ENCODE measurements at regions not wholly inside any gene's neighbourhood (a gene's known extent, or its start where the extent isn't known, plus 50 kb on each side); places are given as distances from the start of the nearest gene placed in this dataset.

DNA sequence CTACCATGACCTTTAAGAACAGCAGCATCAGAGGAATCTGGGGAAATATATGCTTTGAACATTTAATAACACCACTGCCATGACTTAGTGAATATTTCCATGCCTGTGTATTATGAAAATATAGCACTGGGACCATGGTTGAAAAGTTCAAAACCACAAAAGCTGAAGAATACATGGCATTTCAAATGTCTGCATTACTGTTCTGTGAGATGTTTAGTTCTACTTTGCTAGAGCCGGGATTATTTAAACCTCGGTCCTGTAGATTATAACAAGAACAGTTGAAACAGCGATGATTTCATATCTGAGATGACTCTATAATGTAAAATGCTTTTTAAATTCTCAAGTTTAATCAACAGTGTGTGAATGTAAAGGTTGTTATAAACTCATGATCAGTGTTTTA, 126.7 kb upstream of the AGA start:
- no peak overlapping the region for H3K4me3 Mint-ChIP-seq
- H3K4me1 ChIP-seq (ENCODE audit: control insufficient read depth in 1 of 2, insufficient read depth in 2 of 2, low read length in 2 of 2), result no peaks in the 10 kb centered on the region
- H3K36me3 Mint-ChIP-seq, result no peaks in the 10 kb centered on the region
- H3K27ac Mint-ChIP-seq, result no peak overlapping the region
- H3K27me3 ChIP-seq (ENCODE audit: control insufficient read depth in 2 of 2, insufficient read depth in 2 of 2, low read length in 2 of 2), result no peaks in the 10 kb centered on the region
- TF ChIP-seq, protein P1, sequence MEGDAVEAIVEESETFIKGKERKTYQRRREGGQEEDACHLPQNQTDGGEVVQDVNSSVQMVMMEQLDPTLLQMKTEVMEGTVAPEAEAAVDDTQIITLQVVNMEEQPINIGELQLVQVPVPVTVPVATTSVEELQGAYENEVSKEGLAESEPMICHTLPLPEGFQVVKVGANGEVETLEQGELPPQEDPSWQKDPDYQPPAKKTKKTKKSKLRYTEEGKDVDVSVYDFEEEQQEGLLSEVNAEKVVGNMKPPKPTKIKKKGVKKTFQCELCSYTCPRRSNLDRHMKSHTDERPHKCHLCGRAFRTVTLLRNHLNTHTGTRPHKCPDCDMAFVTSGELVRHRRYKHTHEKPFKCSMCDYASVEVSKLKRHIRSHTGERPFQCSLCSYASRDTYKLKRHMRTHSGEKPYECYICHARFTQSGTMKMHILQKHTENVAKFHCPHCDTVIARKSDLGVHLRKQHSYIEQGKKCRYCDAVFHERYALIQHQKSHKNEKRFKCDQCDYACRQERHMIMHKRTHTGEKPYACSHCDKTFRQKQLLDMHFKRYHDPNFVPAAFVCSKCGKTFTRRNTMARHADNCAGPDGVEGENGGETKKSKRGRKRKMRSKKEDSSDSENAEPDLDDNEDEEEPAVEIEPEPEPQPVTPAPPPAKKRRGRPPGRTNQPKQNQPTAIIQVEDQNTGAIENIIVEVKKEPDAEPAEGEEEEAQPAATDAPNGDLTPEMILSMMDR (IDR thresholded peaks at IDR 0.05), result no peak
- no peak overlapping the region for H2AFZ ChIP-seq (ENCODE audit: insufficient read depth, low read depth, low read length, poor library complexity, severe bottlenecking)
- H3K9me3 Mint-ChIP-seq, result peaks cover 0 to 3% (median 0%) of the 10 kb centered on the region in 7 donors
- no peaks in the 10 kb centered on the region for H4K20me1 ChIP-seq (ENCODE audit: insufficient read depth, low read length)
- no peak overlapping the region for H3K4me3 ChIP-seq (replicated peaks in 1 of 3; ENCODE audit: low read depth in 2 of 3, low read length in 3 of 3)
- WGBS (ENCODE audit: insufficient coverage), result no CpG with 5 or more reads among the region's 3 CpGs
- H3K4me1 Mint-ChIP-seq, result no peaks in the 10 kb centered on the region
- H3K4me2 ChIP-seq (replicated peaks; ENCODE audit: extremely low read depth, low read length, poor library complexity, severe bottlenecking), result no peak overlapping the region
- no peak overlapping the region for H3K27ac ChIP-seq (ENCODE audit: low read depth in 1 of 2, low read length in 2 of 2)
- intact Hi-C loops (cut with micrococcal nuclease), result no loop called here
- no peaks in the 10 kb centered on the region for H3K36me3 ChIP-seq (replicated peaks in 1 of 2; ENCODE audit: control insufficient read depth in 1 of 2, insufficient read depth in 2 of 2, low read length in 2 of 2)
- DNase-seq, result no peak
- no peaks in the 10 kb centered on the region for H3K9me3 ChIP-seq (replicated peaks in 1 of 2; ENCODE audit: control insufficient read depth in 1 of 2, insufficient read depth in 1 of 2, low read length in 2 of 2)
- H3K27me3 Mint-ChIP-seq (ENCODE audit: low read depth in 3 of 3), result peaks cover 0 to 2% (median 2%) of the 10 kb centered on the region in 3 donors
- no peaks in the 10 kb centered on the region for H3K79me2 ChIP-seq (ENCODE audit: insufficient read depth, low read length)
- no peak overlapping the region for H3K9ac ChIP-seq (ENCODE audit: insufficient read depth, low read length, poor library complexity, severe bottlenecking)

DNA sequence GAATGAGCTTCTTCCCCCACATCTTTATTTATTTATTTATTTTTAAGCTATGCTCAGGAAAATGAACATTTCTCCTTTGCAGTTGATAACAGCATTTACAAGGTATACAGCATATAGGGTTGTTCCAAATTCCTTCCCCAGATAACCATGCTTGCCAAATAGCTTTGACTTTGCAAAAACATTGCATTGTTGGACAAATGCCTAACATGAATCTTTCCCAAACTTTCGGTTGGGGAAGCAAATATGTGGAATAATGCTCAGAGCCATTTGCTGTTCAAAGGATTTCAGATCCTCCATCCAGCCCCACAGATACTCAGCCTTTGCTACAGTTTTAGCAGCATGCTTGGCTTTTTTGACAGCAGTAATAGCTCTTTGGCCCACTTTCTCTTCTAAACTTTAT, 127.2 kb upstream of the AGA start:
- H3K79me2 ChIP-seq (ENCODE audit: insufficient read depth, low read length), result no peaks in the 10 kb centered on the region
- H4K20me1 ChIP-seq (ENCODE audit: insufficient read depth, low read length), result no peaks in the 10 kb centered on the region
- no peak overlapping the region for H2AFZ ChIP-seq (ENCODE audit: insufficient read depth, low read depth, low read length, poor library complexity, severe bottlenecking)
- Mint-ChIP-seq H3K9me3 (peaks cover 0 to 3% (median 0%) of the 10 kb centered on the region in 7 donors), H3K4me3 (no peak overlapping the region), H3K36me3 (no peaks in the 10 kb centered on the region), H3K27ac (no peak overlapping the region), H3K27me3 (ENCODE audit: low read depth in 3 of 3) (peaks cover 0 to 2% (median 2%) of the 10 kb centered on the region in 3 donors), H3K4me1 (no peaks in the 10 kb centered on the region)
- H3K27ac ChIP-seq (ENCODE audit: low read depth in 1 of 2, low read length in 2 of 2), result no peak overlapping the region
- H3K36me3 ChIP-seq (replicated peaks in 1 of 2; ENCODE audit: control insufficient read depth in 1 of 2, insufficient read depth in 2 of 2, low read length in 2 of 2), result no peaks in the 10 kb centered on the region
- no peaks in the 10 kb centered on the region for H3K9me3 ChIP-seq (replicated peaks in 1 of 2; ENCODE audit: control insufficient read depth in 1 of 2, insufficient read depth in 1 of 2, low read length in 2 of 2)
- no peak overlapping the region for H3K9ac ChIP-seq (ENCODE audit: insufficient read depth, low read length, poor library complexity, severe bottlenecking)
- no peak for DNase-seq
- intact Hi-C loops (cut with micrococcal nuclease), result no loop called here
- TF ChIP-seq, protein P1 (IDR thresholded peaks at IDR 0.05), result no peak
- H3K4me3 ChIP-seq (replicated peaks in 1 of 3; ENCODE audit: low read depth in 2 of 3, low read length in 3 of 3), result no peak overlapping the region
- WGBS (ENCODE audit: insufficient coverage), result 60% methylated on average over 1 of the region's 1 CpG
- no peak overlapping the region for H3K4me2 ChIP-seq (replicated peaks; ENCODE audit: extremely low read depth, low read length, poor library complexity, severe bottlenecking)
- no peaks in the 10 kb centered on the region for H3K27me3 ChIP-seq (ENCODE audit: control insufficient read depth in 2 of 2, insufficient read depth in 2 of 2, low read length in 2 of 2)
- H3K4me1 ChIP-seq (ENCODE audit: control insufficient read depth in 1 of 2, insufficient read depth in 2 of 2, low read length in 2 of 2), result no peaks in the 10 kb centered on the region

Data from CD14-positive monocyte (primary cell).